ENCODE measurements at regions not wholly inside any gene's neighbourhood (a gene's known extent, or its start where the extent isn't known, plus 50 kb on each side); places are given as distances from the start of the nearest gene placed in this dataset.

DNA sequence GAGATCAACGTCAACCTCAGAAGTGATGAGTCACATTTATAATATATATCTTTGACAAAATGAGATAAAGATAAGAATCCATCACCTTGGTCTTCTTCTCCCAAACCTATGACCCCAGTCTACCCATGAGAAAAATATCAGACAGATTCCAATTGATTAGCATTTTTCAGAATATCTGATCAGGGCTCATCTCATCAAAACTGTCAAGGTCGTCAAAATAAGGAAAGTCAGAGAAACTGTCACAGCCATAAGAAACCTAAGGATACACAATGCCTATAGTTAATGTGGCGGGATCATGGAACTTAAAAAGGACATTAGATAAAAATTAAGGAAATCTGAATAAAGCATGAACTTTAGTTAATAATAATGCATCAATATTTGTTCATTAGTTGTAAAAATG is 374.1 kb downstream of the FAT4 start:
- intact Hi-C loops (cut with DNase I; ENCODE audit: low total_unique reads), result no loop called here
- Histone ChIP-seq H3K27ac (no peak overlapping the region), H3K36me3 (no peaks in the 10 kb centered on the region), H3K4me1 (no peaks in the 10 kb centered on the region), H3K4me3 (no peak overlapping the region), H3K9me3 (no peaks in the 10 kb centered on the region), H3K27me3 (no peaks in the 10 kb centered on the region)
- no peak for DNase-seq
- in situ Hi-C loops (cut with MboI; ENCODE audit: low sequenced_read_pairs in 4 of 4), result no loop called here
- ATAC-seq, result no peak
- TF ChIP-seq POLR2A (IDR thresholded peaks at IDR 0.05), result no peak
- TF ChIP-seq, protein P1, sequence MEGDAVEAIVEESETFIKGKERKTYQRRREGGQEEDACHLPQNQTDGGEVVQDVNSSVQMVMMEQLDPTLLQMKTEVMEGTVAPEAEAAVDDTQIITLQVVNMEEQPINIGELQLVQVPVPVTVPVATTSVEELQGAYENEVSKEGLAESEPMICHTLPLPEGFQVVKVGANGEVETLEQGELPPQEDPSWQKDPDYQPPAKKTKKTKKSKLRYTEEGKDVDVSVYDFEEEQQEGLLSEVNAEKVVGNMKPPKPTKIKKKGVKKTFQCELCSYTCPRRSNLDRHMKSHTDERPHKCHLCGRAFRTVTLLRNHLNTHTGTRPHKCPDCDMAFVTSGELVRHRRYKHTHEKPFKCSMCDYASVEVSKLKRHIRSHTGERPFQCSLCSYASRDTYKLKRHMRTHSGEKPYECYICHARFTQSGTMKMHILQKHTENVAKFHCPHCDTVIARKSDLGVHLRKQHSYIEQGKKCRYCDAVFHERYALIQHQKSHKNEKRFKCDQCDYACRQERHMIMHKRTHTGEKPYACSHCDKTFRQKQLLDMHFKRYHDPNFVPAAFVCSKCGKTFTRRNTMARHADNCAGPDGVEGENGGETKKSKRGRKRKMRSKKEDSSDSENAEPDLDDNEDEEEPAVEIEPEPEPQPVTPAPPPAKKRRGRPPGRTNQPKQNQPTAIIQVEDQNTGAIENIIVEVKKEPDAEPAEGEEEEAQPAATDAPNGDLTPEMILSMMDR (IDR thresholded peaks at IDR 0.05 in 4 of 5, conservative IDR thresholded peaks at IDR 0.05 in 1 of 5), result no peak

DNA sequence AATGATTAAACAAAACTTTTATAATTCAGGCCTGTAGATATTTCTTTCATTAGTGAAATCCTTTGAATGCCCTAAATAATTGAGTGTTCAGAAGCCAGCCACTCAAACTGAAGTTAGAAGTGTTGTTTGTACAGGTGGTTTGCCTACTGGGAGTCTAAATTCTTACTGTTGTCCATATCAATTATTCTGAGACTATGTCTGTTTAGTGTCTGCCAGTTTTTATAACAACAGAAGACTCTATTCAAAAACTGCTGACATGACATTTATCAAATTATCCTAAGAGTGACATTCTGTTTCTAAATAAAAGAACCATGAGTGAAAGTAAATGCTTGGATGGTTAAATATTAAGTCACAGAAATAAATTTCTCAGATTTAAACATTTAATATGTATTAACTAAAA is 375.1 kb downstream of the FAT4 start:
- Histone ChIP-seq H3K4me3 (no peak overlapping the region), H3K9me3 (no peaks in the 10 kb centered on the region), H3K4me1 (no peaks in the 10 kb centered on the region), H3K27ac (no peak overlapping the region), H3K36me3 (no peaks in the 10 kb centered on the region), H3K27me3 (no peaks in the 10 kb centered on the region)
- in situ Hi-C loops (cut with MboI; ENCODE audit: low sequenced_read_pairs in 4 of 4) (no loop called here), intact Hi-C loops (cut with DNase I; ENCODE audit: low total_unique reads) (no loop called here)
- TF ChIP-seq POLR2A (IDR thresholded peaks at IDR 0.05), result no peak
- TF ChIP-seq, protein P1 (IDR thresholded peaks at IDR 0.05 in 4 of 5, conservative IDR thresholded peaks at IDR 0.05 in 1 of 5), result no peak
- no peak for DNase-seq
- ATAC-seq, result no peak

DNA sequence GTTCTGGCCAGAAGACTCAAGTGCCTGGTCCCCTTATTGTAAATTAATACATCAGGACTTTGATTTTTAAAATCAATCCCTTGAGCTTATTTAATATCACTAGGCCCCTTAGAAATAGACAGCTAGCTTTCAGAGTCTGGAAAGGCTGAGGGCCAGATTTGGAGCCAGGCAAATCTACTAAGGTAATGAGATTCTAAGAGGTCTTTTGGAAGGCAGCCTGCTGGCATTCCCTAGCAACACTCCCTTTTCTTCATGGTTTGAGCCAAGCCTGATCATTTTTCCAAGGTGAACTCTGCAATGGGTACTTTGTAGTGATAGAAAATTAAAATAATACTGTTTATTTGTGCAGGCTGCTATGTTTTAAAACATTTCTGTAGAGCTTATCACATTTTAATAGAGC is 378.5 kb downstream of the FAT4 start:
- in situ Hi-C loops (cut with MboI; ENCODE audit: low sequenced_read_pairs in 4 of 4) (no loop called here), intact Hi-C loops (cut with DNase I; ENCODE audit: low total_unique reads) (no loop called here)
- ATAC-seq (no peak), DNase-seq (no peak)
- Histone ChIP-seq H3K27me3 (no peaks in the 10 kb centered on the region), H3K9me3 (no peaks in the 10 kb centered on the region), H3K36me3 (no peaks in the 10 kb centered on the region), H3K4me3 (no peak overlapping the region), H3K4me1 (no peaks in the 10 kb centered on the region), H3K27ac (no peak overlapping the region)
- no peak for TF ChIP-seq POLR2A (IDR thresholded peaks at IDR 0.05)
- TF ChIP-seq, protein P1 (IDR thresholded peaks at IDR 0.05 in 4 of 5, conservative IDR thresholded peaks at IDR 0.05 in 1 of 5), result no peak

DNA sequence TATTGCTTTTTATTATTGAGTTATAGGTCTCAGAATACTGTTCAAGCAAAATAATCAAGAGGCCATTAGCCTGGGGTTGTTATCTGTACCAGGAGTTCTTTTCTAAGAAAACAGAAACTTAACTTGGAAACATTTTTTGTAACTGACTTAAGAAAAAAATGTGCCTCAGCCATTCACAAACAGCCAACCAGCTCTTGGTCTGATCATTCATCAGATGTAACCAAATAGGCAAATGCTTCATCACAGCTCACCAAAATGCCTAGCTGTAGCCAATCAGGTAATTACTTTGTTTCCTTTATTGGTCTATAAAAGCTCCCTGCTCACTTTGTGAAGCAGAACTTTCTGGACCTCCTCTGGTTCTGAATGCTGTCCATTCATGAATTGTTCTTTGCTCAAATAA is 387.7 kb downstream of the FAT4 start:
- Histone ChIP-seq H3K4me3 (no peak overlapping the region), H3K4me1 (no peaks in the 10 kb centered on the region), H3K9me3 (no peaks in the 10 kb centered on the region), H3K27ac (no peak overlapping the region), H3K27me3 (no peaks in the 10 kb centered on the region), H3K36me3 (no peaks in the 10 kb centered on the region)
- intact Hi-C loops (cut with DNase I; ENCODE audit: low total_unique reads) (no loop called here), in situ Hi-C loops (cut with MboI; ENCODE audit: low sequenced_read_pairs in 4 of 4) (no loop called here)
- ATAC-seq (no peak), DNase-seq (no peak)
- TF ChIP-seq, protein P1 (IDR thresholded peaks at IDR 0.05 in 4 of 5, conservative IDR thresholded peaks at IDR 0.05 in 1 of 5), result no peak
- TF ChIP-seq POLR2A (IDR thresholded peaks at IDR 0.05), result no peak

DNA sequence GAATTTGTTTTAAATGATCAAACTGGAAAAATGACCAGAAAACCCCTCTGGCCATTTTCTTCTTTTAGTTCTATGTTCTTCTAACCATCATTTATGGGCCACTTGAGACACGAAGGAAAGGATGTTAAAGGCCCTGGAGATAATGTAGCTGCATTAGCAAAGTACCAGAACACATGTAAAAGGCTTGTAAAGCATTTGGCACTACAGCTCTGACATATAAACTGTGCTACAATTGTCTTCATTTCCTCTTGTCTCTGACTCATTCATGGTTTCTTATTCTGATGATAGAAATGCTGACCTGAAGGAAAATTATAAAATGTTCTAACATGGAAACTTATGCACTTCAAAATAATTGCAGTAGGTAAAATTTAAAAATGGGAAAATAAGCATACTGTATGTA is 388.7 kb downstream of the FAT4 start:
- intact Hi-C loops (cut with DNase I; ENCODE audit: low total_unique reads), result no loop called here
- H3K9me3 ChIP-seq, result no peaks in the 10 kb centered on the region
- DNase-seq (no peak), ATAC-seq (no peak)
- H3K36me3 ChIP-seq, result no peaks in the 10 kb centered on the region
- H3K4me1 ChIP-seq, result no peaks in the 10 kb centered on the region
- no peak overlapping the region for H3K4me3 ChIP-seq
- H3K27me3 ChIP-seq, result no peaks in the 10 kb centered on the region
- no peak for TF ChIP-seq POLR2A (IDR thresholded peaks at IDR 0.05)
- TF ChIP-seq, protein P1 (IDR thresholded peaks at IDR 0.05 in 4 of 5, conservative IDR thresholded peaks at IDR 0.05 in 1 of 5), result no peak
- in situ Hi-C loops (cut with MboI; ENCODE audit: low sequenced_read_pairs in 4 of 4), result no loop called here
- H3K27ac ChIP-seq, result no peak overlapping the region
